ENCODE measurements at regions not wholly inside any gene's neighbourhood (a gene's known extent, or its start where the extent isn't known, plus 50 kb on each side); places are given as distances from the start of the nearest gene placed in this dataset.

GRCh38 chr2:67321588-67321903, 75.6 kb upstream of the ETAA1 start:
- H2AFZ ChIP-seq (ENCODE audit: control insufficient read depth, low read depth, low read length), result no peak overlapping the region
- no peaks in the 10 kb centered on the region for H3K4me1 ChIP-seq (ENCODE audit: control insufficient read depth, insufficient read depth, low read length)
- RAD21 ChIA-PET (ENCODE audit: unreplicated experiment), result no interaction called here
- no peak for FAIRE-seq
- ATAC-seq, result no peak
- 20% methylated on average over 3 of the region's 3 CpGs for WGBS (ENCODE audit: insufficient coverage, insufficient replicate concordance, low lambda C conversion rate, missing lambda C conversion rate)
- H3K27me3 ChIP-seq (replicated peaks in 1 of 2; ENCODE audit: control insufficient read depth in 2 of 2, insufficient read depth in 2 of 2, low read length in 1 of 2), result no peaks in the 10 kb centered on the region; a peak in 1 of 4 replicates
- no peaks in the 10 kb centered on the region for H3K36me3 ChIP-seq (ENCODE audit: control insufficient read depth in 2 of 2, insufficient read depth in 2 of 2, low read length in 1 of 2)
- H3K27ac ChIP-seq (ENCODE audit: control insufficient read depth, insufficient read depth), result no peak overlapping the region
- BruUV-seq (replicated peaks), result no TSS peak
- H3K4me2 ChIP-seq (ENCODE audit: control insufficient read depth, insufficient read depth), result no peak overlapping the region
- DNase-seq (ENCODE audit: low read depth, low spot score), result no peak
- TF ChIP-seq ZSCAN29 (IDR thresholded peaks at IDR 0.05) (no peak), SUPT20H (IDR thresholded peaks at IDR 0.05; ENCODE audit: borderline replicate concordance, control insufficient read depth, low read depth, low read length) (no peak), MTA2 (IDR thresholded peaks at IDR 0.05; ENCODE audit: low read depth) (no peak), FOXK2 (IDR thresholded peaks at IDR 0.05) (no peak), ZNF24 (IDR thresholded peaks at IDR 0.05) (no peak), EGR1 (IDR thresholded peaks at IDR 0.05; ENCODE audit: borderline replicate concordance in 1 of 2, low read depth in 2 of 2, low read length in 2 of 2) (no peak), MYC (IDR thresholded peaks at IDR 0.05; ENCODE audit: insufficient read depth, insufficient read length, insufficient replicate concordance, low read length, severe bottlenecking) (no peak), HDAC2 (IDR thresholded peaks at IDR 0.05) (no peak), EP300 (IDR thresholded peaks at IDR 0.05; ENCODE audit: borderline replicate concordance in 1 of 2, control insufficient read depth in 1 of 2, low read depth in 2 of 2, low read length in 2 of 2) (no peak)
- no peak overlapping the region for H3K4me3 ChIP-seq
- CTCF ChIA-PET, result no interaction called here
- no peaks in the 10 kb centered on the region for H3K9me3 ChIP-seq (replicated peaks; ENCODE audit: control insufficient read depth, insufficient read depth, low read length)
- H4K20me1 ChIP-seq (ENCODE audit: control insufficient read depth, insufficient read depth), result no peaks in the 10 kb centered on the region
- H3K9ac ChIP-seq (ENCODE audit: control insufficient read depth, insufficient read depth, low read length), result no peak overlapping the region
- POLR2A ChIA-PET, result no interaction called here
- intact Hi-C loops (cut with micrococcal nuclease; ENCODE audit: unreplicated experiment) (no loop called here), in situ Hi-C loops (cut with MboI) (no loop called here)
- H3K79me2 ChIP-seq (ENCODE audit: control insufficient read depth, insufficient read depth, low read length), result no peaks in the 10 kb centered on the region
- SMC1A ChIA-PET (ENCODE audit: uncharacterized antibody, unreplicated experiment), result no interaction called here

Data from GM12878 (cell line).